GM12872 (cell line): ENCODE measurements at regions not wholly inside any gene's neighbourhood (a gene's known extent, or its start where the extent isn't known, plus 50 kb on each side); places are given as distances from the start of the nearest gene placed in this dataset.

ENCODE experiments used
- CTCF ChIP-seq: IDR thresholded peaks from 3 replicates; pipeline ENCODE4 v1.5.1; 2011; ENCODE audit warnings: low read depth, mild to moderate bottlenecking, low read length, moderate library complexity; ENCODE audit not compliant: insufficient read depth

GRCh38 chr5:18072600-18072999 lies 438.3 kb downstream of the TAF11L14 start:
- TF ChIP-seq CTCF = no peak

- no peak for TF ChIP-seq CTCF
Measured at GRCh38 chr5:18074961-18075360, 440.7 kb downstream of the TAF11L14 start.

GRCh38 chr5:18078157-18078556 lies 443.9 kb downstream of the TAF11L14 start:
- no peak for TF ChIP-seq CTCF

GRCh38 chr5:18079831-18080230 lies 445.6 kb downstream of the TAF11L14 start:
- TF ChIP-seq CTCF = no peak

GRCh38 chr5:18088020-18088579 lies 453.8 kb downstream of the TAF11L14 start:
- no peak for TF ChIP-seq CTCF

GRCh38 chr5:18090177-18090576 lies 455.9 kb downstream of the TAF11L14 start:
- TF ChIP-seq CTCF = no peak

- TF ChIP-seq CTCF = no peak
Measured at GRCh38 chr5:18091142-18091541, 456.9 kb downstream of the TAF11L14 start.
